ENCODE measurements at regions not wholly inside any gene's neighbourhood (a gene's known extent, or its start where the extent isn't known, plus 50 kb on each side); places are given as distances from the start of the nearest gene placed in this dataset.

- TF ChIP-seq CTCF (IDR thresholded peaks at IDR 0.05) (no peak), POLR2A (IDR thresholded peaks at IDR 0.05) (no peak), POLR2AphosphoS5 (IDR thresholded peaks at IDR 0.05) (no peak), EP300 (IDR thresholded peaks at IDR 0.05; ENCODE audit: low read depth) (no peak)
Measured at GRCh38 chr2:58769864-58770234, 528.7 kb upstream of the FANCL start.

Measured in transverse colon (tissue), 4 donors.